ENCODE measurements at regions not wholly inside any gene's neighbourhood (a gene's known extent, or its start where the extent isn't known, plus 50 kb on each side); places are given as distances from the start of the nearest gene placed in this dataset.

GRCh38 chr3:71903112-71903495 is 118.2 kb upstream of the PROK2 start:
- H3K9me3 ChIP-seq (ENCODE audit: low read depth), result no peaks in the 10 kb centered on the region
- no peak for DNase-seq (ENCODE audit: low spot score)
- no peaks in the 10 kb centered on the region for H4K20me1 ChIP-seq (ENCODE audit: insufficient read depth, poor library complexity, severe bottlenecking)
- WGBS (ENCODE audit: low lambda C conversion rate, missing lambda C conversion rate), result 34% methylated on average over 2 of the region's 2 CpGs
- no peak overlapping the region for H3K4me3 ChIP-seq
- H3K36me3 ChIP-seq (replicated peaks; ENCODE audit: insufficient read depth, low read depth), result no peaks in the 10 kb centered on the region
- H3K9me2 ChIP-seq (replicated peaks; ENCODE audit: insufficient read depth), result no peaks in the 10 kb centered on the region
- no peak for TF ChIP-seq CTCF (IDR thresholded peaks at IDR 0.05; ENCODE audit: poor library complexity)
- no peak for TF ChIP-seq EZH2 (IDR thresholded peaks at IDR 0.05; ENCODE audit: borderline replicate concordance)
- no peak for TF ChIP-seq EZH2phosphoT487 (IDR thresholded peaks at IDR 0.05; ENCODE audit: low read depth, severe bottlenecking, unreplicated experiment)
- H3K4me2 ChIP-seq, result peak overlapping the region; percentile 10
- H2AFZ ChIP-seq, result no peak overlapping the region
- H3K27me3 ChIP-seq, result no peaks in the 10 kb centered on the region
- peaks cover 8% of the 10 kb centered on the region for H3K4me1 ChIP-seq (ENCODE audit: insufficient read depth)
- H3K79me2 ChIP-seq, result no peaks in the 10 kb centered on the region
- H3K27ac ChIP-seq, result no peak overlapping the region

- Histone ChIP-seq H3K27me3 (peaks cover 3% of the 10 kb centered on the region), H3K9me3 (ENCODE audit: low read depth) (no peaks in the 10 kb centered on the region), H3K36me3 (replicated peaks; ENCODE audit: insufficient read depth, low read depth) (no peaks in the 10 kb centered on the region), H4K20me1 (ENCODE audit: insufficient read depth, poor library complexity, severe bottlenecking) (no peaks in the 10 kb centered on the region), H2AFZ (no peak overlapping the region), H3K9me2 (replicated peaks; ENCODE audit: insufficient read depth) (no peaks in the 10 kb centered on the region), H3K79me2 (no peaks in the 10 kb centered on the region), H3K4me3 (no peak overlapping the region), H3K4me2 (peak overlapping the region; percentile 10), H3K27ac (no peak overlapping the region), H3K4me1 (ENCODE audit: insufficient read depth) (peaks cover 8% of the 10 kb centered on the region)
- 54% methylated on average over 4 of the region's 4 CpGs for WGBS (ENCODE audit: low lambda C conversion rate, missing lambda C conversion rate)
- no peak for DNase-seq (ENCODE audit: low spot score)
- TF ChIP-seq CTCF (IDR thresholded peaks at IDR 0.05; ENCODE audit: poor library complexity) (no peak), EZH2phosphoT487 (IDR thresholded peaks at IDR 0.05; ENCODE audit: low read depth, severe bottlenecking, unreplicated experiment) (no peak), EZH2 (IDR thresholded peaks at IDR 0.05; ENCODE audit: borderline replicate concordance) (no peak)
Observed at GRCh38 chr3:71902258-71903111, 117.5 kb upstream of the PROK2 start.

GRCh38 chr3:71901645-71902044 is 116.7 kb upstream of the PROK2 start:
- DNase-seq (ENCODE audit: low spot score), result no peak
- Histone ChIP-seq H3K4me1 (ENCODE audit: insufficient read depth) (peaks cover 8% of the 10 kb centered on the region), H3K9me2 (replicated peaks; ENCODE audit: insufficient read depth) (no peaks in the 10 kb centered on the region), H3K79me2 (no peaks in the 10 kb centered on the region), H2AFZ (no peak overlapping the region), H3K4me3 (no peak overlapping the region), H3K27me3 (peaks cover 3% of the 10 kb centered on the region), H3K4me2 (no peak overlapping the region), H3K9me3 (ENCODE audit: low read depth) (no peaks in the 10 kb centered on the region), H3K36me3 (replicated peaks; ENCODE audit: insufficient read depth, low read depth) (no peaks in the 10 kb centered on the region), H3K27ac (no peak overlapping the region), H4K20me1 (ENCODE audit: insufficient read depth, poor library complexity, severe bottlenecking) (no peaks in the 10 kb centered on the region)
- TF ChIP-seq EZH2 (IDR thresholded peaks at IDR 0.05; ENCODE audit: borderline replicate concordance) (no peak), EZH2phosphoT487 (IDR thresholded peaks at IDR 0.05; ENCODE audit: low read depth, severe bottlenecking, unreplicated experiment) (no peak), CTCF (IDR thresholded peaks at IDR 0.05; ENCODE audit: poor library complexity) (no peak)
- whole genome bisulfite sequencing (ENCODE audit: low lambda C conversion rate, missing lambda C conversion rate), result 91% methylated on average over 9 of the region's 9 CpGs

Data from hepatocyte (in vitro differentiated cells).